GM21381 (cell line): ENCODE measurements at regions not wholly inside any gene's neighbourhood (a gene's known extent, or its start where the extent isn't known, plus 50 kb on each side); places are given as distances from the start of the nearest gene placed in this dataset.

Experiments
- ATAC-seq: cut with Tn5 transposase; IDR thresholded peaks from one replicate; pipeline ENCODE4 v1.9.1; 2021; ENCODE audit warnings: mild to moderate bottlenecking, moderate library complexity; ENCODE audit not compliant: unreplicated experiment

- no peak for ATAC-seq
These were observed 549.2 kb upstream of the KLF12 start for GRCh38 chr13:74683411-74683810.

DNA sequence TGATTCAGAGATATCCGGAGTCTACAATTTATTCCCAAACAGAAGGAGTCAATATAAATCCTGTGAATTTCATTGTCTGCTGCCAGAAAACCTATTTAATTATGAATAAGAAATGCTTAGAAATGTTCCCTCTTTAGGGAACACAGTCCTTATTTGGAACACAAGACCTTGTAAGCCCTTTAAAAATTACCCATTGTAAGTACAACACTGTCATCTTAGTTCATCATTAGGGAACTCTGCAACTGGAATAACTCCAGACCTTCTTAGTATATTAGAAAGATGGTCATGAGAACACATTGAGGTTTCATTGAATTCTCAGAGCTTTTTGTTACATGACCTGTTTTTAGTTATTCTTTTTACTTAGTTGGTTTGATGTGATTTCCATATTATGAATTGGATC, 548.5 kb upstream of the KLF12 start:
- no peak for ATAC-seq

- ATAC-seq, result no peak
These were observed 547.7 kb upstream of the KLF12 start for GRCh38 chr13:74681891-74682290.

DNA sequence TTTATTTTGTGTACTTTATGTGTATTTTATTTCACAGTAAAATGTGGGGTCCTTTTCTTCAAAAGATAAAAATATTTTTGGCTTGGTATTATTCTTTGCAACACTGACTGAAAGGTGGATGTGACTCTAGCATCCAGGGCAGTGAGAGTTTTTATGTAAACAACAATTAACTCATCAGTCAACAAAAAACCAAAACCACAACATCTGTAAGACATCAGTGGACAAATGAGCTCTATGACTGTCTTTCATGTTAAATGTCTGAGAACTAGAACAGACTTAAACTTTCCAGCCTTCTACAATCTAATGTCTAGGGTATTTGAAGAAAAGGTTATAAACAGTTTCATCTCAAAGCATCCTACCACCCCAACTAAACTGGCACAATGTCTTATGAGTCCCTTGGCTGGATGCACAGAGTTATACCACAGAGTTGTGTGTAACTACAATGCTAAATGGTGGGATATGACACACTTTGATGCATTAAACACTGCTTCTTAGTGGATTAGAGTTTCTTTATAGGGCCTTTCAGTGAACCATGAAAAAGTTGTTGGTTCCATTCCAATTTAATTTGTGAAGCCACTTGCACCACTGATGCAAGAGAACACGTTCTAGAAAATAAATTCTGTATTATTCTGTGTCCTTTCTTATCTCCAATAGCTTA, 544.2 kb upstream of the KLF12 start:
- no peak for ATAC-seq

GRCh38 chr13:74675972-74676371, 541.8 kb upstream of the KLF12 start:
- ATAC-seq, result no peak

DNA sequence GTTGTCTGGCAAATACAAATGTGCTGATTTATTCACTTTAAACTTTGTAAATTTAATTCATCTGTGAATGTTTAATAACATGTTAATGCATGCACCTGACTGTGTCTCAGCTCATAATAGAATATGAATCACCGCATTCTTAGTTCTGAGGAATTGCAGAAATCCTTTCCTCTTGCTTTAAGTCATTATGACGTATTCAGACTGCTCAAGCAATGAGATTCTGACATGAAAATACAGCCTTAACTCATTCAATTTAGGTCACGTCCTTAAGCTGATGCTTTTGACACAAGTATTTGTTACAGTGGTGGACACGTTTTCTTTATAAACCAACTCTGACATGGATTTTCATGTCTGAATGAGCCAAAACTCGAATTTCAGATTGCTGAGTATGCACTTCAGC, 541.0 kb upstream of the KLF12 start:
- ATAC-seq, result no peak

- ATAC-seq, result no peak
These were observed 540.5 kb upstream of the KLF12 start for GRCh38 chr13:74674720-74675119.

- no peak for ATAC-seq
These were observed 534.9 kb upstream of the KLF12 start for GRCh38 chr13:74669149-74669548.

DNA sequence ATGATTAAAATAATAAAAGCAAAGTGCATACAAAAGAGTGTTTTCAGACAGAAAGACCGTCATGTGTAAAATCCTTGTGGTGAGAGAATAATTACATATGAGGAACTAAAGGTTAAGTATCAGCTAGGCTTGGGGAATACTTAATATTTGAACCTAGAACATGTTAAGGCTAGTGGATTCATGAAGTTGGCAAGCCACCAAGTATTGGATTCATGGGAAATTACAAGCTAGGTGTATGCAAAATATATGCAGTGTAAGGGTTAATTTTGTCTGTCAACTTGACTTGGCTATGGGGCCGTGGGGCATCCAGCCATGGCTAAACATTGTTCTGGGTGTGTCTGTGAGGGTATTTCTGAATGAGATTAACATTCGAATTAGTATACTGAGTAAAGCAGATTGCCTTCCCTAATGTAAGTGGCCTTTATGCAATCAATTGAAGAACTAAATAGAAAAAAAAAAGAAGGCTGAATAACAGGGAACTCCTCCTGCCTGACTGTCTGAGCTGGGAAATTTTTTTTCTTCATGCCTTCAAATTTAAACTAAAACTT, 533.5 kb upstream of the KLF12 start:
- no peak for ATAC-seq

DNA sequence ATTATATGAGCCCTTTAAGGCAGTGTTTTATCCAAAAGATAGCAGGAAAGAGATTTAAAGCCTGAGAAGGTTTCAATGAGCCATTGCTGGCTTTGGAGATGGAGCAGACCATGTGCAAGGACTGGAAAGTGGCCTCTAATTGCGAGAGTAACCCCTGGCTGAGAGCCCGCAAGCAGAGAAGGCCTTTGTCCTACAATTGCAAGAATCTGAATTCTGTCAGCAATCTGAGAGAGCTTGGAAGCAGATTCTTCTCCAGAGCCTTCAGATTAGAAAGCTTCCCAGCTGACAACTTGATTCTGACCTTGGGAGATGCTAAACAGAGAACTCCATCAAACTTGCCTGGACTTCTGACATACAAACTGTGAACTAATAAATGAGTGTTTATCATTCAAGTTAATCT, 528.7 kb upstream of the KLF12 start:
- no peak for ATAC-seq

DNA sequence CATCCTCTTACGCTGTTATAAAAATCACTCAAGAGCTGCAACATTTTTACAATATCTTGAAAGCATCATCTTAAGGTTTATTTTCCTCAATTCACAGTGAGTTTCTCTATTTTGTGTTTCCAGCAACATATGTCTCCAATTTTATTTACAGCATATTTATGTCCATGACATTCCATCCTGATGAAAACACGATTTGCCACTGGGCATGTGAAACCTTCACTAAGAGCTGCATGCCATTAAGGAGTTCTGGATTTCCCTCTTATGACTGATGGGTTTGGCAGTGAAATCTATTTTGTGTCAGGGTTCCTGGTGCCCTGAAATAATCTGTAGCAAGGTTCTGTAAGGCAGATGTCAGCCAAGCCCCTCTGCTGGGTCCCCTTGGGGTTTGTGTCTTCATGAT, 527.6 kb upstream of the KLF12 start:
- ATAC-seq, result no peak

DNA sequence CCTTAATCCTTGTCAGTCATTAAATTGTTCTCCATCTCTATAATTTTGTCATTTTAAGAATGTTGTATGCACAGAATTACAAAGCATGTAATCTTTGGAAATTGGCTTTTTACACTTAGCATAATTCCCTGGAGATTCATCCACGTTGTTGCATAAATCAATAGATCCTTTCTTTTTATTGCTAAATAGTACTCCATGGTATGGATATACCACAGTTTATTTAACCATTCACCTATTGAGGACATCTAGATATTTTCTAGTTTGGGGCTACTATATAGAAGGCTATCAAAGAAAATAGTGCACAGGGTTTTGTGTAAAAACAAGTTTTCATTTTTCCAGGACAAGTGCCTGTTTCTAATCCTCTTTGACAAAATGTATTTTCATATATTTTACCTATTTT, 523.6 kb upstream of the KLF12 start:
- ATAC-seq, result no peak

DNA sequence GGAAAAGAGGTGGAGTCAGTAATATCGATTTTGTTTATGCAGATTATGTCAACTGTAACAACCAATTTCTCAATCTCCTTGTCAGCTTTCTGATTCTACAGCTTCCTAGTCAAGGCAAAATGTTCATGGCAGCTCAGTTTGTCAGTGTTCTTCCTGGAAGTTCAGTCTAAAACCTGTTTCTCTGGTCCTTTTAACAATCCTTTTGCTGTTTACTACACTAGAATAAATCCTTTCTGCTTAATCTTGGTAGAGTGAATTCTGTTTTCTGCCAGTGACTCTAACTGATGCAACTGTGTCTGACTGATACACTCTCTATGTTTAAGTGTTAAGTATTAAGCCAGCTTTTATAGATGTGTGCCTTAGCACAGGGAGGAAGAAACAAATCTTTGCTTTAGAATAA, 516.9 kb upstream of the KLF12 start:
- ATAC-seq, result no peak

DNA sequence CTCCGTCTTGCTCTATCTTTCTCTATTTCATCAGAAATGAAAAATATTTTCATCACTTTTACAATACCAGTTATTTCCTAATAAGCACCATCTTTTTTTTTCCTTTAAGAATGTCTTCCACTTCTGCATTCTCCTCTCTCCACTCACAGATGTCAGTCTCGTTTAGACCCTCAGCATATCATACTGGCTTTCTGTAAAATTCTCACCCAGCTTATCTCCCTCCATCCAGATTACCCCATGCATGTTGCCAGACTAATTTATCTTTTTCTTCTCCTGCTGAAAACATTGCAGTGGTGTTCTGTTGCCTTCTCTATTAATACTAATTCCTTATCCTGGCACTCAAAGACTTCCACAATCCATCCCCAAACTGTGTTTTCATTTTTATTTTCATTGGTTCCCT, 513.8 kb upstream of the KLF12 start:
- ATAC-seq, result no peak

GRCh38 chr13:74647211-74647610, 513.0 kb upstream of the KLF12 start:
- no peak for ATAC-seq

DNA sequence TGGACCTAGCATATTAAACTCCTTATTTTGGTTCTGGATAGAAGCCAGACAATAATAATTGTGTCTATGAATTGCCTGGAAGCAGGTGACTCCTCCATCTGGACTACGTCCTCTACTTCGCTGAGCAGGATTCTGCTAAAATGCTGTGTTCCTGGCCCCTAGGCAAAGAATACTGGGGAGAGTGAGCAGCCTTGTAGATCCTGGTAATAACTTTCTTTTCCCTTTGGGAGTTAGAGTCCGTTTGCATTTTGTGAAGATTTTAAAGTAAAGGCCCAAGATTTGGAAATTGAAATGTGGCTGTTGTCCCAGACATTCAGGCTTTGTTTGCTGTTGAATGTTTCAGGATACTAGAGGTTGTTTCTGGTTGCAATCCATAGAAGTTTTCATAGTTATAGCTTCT, 511.9 kb upstream of the KLF12 start:
- no peak for ATAC-seq

- no peak for ATAC-seq
These were observed 511.4 kb upstream of the KLF12 start for GRCh38 chr13:74645586-74645985.

DNA sequence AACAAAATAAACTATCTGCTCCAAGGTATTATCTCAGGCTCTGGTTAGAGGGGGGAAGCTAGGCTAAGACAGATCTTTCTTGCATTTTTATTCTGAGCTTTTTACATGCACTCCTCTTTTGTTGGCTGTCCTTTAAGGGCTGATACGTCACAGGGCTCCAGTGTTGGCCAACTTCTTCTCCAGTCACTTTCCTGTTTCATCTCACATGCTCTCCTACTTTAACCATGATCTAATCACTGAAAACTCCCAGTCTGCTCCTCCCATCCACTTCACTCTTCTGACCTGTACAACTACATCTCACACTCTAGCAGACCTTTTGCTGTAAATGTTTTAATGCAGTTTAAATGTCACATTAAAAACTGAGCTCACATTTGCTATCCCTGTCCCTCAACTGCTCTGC, 510.0 kb upstream of the KLF12 start:
- no peak for ATAC-seq

GRCh38 chr13:74641586-74641985, 507.4 kb upstream of the KLF12 start:
- ATAC-seq, result no peak

DNA sequence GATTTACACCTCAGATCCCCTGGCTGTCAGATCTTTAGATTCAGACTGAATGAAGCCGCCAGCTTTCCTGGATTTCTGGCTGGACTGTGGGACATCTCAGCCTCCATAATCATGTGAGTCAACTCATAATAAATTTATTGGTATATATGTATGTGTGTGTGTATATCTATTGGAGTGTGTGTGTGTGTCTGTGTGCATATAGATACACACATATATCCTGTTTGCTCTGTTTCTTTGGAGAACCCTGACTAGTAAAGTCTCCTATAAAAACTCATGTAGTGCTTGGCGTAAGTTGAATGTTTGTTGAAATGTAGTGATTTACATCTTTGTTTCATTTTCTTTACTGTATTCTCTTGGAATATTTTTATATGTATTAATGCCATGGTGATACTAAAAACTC, 499.5 kb upstream of the KLF12 start:
- no peak for ATAC-seq

- ATAC-seq, result no peak
These were observed 495.8 kb upstream of the KLF12 start for GRCh38 chr13:74629985-74630384.

- ATAC-seq, result no peak
These were observed 491.3 kb upstream of the KLF12 start for GRCh38 chr13:74625541-74625940.

DNA sequence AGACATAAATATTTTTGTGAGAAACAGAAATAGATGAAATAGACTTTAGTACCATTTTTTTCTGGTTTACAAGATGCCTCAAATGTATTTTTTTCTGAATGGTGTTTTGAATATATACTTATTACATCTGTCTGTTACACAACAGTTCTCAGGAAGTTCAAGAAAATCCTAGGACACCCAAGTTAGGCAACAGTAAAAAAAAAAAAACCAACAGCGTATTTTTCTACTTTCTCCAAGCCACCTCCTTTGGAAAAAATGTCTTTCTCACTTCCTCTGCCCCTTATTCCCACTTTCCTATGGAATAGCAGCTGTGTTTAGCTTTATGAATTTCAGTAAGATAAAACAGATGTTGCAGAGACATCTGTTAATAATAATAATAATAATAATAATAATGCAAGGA, 489.6 kb upstream of the KLF12 start:
- no peak for ATAC-seq
